Lower lobe of right lung (tissue), 2 donors: ENCODE measurements at regions not wholly inside any gene's neighbourhood (a gene's known extent, or its start where the extent isn't known, plus 50 kb on each side); places are given as distances from the start of the nearest gene placed in this dataset.
A peak's percentile ranks its signal among the peaks of the same experiment; 100 is the strongest.

Source experiments
- ATAC-seq, 2 donors: fragments of 200-7000 bp; cut with Tn5 transposase; one replicate each; pipeline ENCODE4 v1.9.1; 2020 to 2022; ENCODE audit warnings: mild to moderate bottlenecking in 2 of 2, moderate library complexity in 2 of 2
- DNase-seq: peaks from one replicate; pipeline ENCODE4 v3.0.0-alpha.2; 2020
- H3K27ac ChIP-seq: fragments of 200-600 bp; one replicate; pipeline ENCODE4 v1.8.0; 2022
- H3K27me3 ChIP-seq: fragments of 200-600 bp; one replicate; pipeline ENCODE4 v1.8.0; 2022; ENCODE audit warnings: low read depth
- H3K36me3 ChIP-seq: fragments of 200-600 bp; one replicate; pipeline ENCODE4 v1.8.0; 2022; ENCODE audit warnings: mild to moderate bottlenecking
- H3K4me1 ChIP-seq: fragments of 200-600 bp; one replicate; pipeline ENCODE4 v1.8.0; 2022
- H3K4me3 ChIP-seq: fragments of 200-600 bp; one replicate; pipeline ENCODE4 v1.8.0; 2022; ENCODE audit warnings: mild to moderate bottlenecking
- H3K9me3 ChIP-seq: fragments of 200-600 bp; one replicate; pipeline ENCODE4 v1.8.0; 2022
- CTCF ChIP-seq: fragments of 200-600 bp; IDR thresholded peaks from one replicate; pipeline ENCODE4 v1.8.0; 2022; ENCODE audit warnings: antibody characterized with exemption, mild to moderate bottlenecking
- intact Hi-C: fragments of 100-400 bp; cut with DNase I; formaldehyde crosslinking; loops from one replicate; pipeline ENCODE4 v1.11.0; 2022
- donor health status: DM: no; HTN: yes; CAD: no; lungs with severe emphysema.

GRCh38 chr5:166486348-166486747, 1805.1 kb upstream of the WWC1 start:
- DNase-seq, result no peak
- intact Hi-C loops, result no loop called here
- Histone ChIP-seq H3K27ac (no peak overlapping the region), H3K9me3 (no peaks in the 10 kb centered on the region), H3K4me1 (no peaks in the 10 kb centered on the region), H3K4me3 (no peak overlapping the region), H3K36me3 (no peaks in the 10 kb centered on the region), H3K27me3 (no peaks in the 10 kb centered on the region)
- ATAC-seq, result no peak
- no peak for TF ChIP-seq CTCF

- H3K4me3 ChIP-seq, result no peak overlapping the region
- intact Hi-C loops, result no loop called here
- DNase-seq (no peak), ATAC-seq (no peak)
- TF ChIP-seq CTCF, result no peak
- no peaks in the 10 kb centered on the region for H3K36me3 ChIP-seq
- H3K27ac ChIP-seq, result no peak overlapping the region
- no peaks in the 10 kb centered on the region for H3K4me1 ChIP-seq
- no peaks in the 10 kb centered on the region for H3K27me3 ChIP-seq
- no peaks in the 10 kb centered on the region for H3K9me3 ChIP-seq
Measured at GRCh38 chr5:166488560-166488959, 1802.9 kb upstream of the WWC1 start.

- intact Hi-C loops, result no loop called here
- no peaks in the 10 kb centered on the region for H3K4me1 ChIP-seq
- TF ChIP-seq CTCF, result no peak
Measured at GRCh38 chr5:166493040-166493439, 1798.4 kb upstream of the WWC1 start.

GRCh38 chr5:166493612-166494011, 1797.8 kb upstream of the WWC1 start:
- DNase-seq (no peak), ATAC-seq (peak in 1 of 2 donors; percentile 47)
- intact Hi-C loops, result no loop called here
- H3K36me3 ChIP-seq, result no peaks in the 10 kb centered on the region
- no peaks in the 10 kb centered on the region for H3K27me3 ChIP-seq
- H3K4me1 ChIP-seq, result no peaks in the 10 kb centered on the region
- H3K4me3 ChIP-seq, result no peak overlapping the region
- TF ChIP-seq CTCF, result no peak
- no peaks in the 10 kb centered on the region for H3K9me3 ChIP-seq
- H3K27ac ChIP-seq, result no peak overlapping the region

More at GRCh38 chr5:166493040-166493439, 1798.4 kb upstream of the WWC1 start:
- H3K36me3 ChIP-seq, result no peaks in the 10 kb centered on the region
- ATAC-seq (no peak), DNase-seq (no peak)
- no peak overlapping the region for H3K4me3 ChIP-seq
- no peaks in the 10 kb centered on the region for H3K27me3 ChIP-seq
- no peaks in the 10 kb centered on the region for H3K9me3 ChIP-seq
- no peak overlapping the region for H3K27ac ChIP-seq

GRCh38 chr5:166497496-166498104, 1793.8 kb upstream of the WWC1 start:
- Histone ChIP-seq H3K4me1 (no peaks in the 10 kb centered on the region), H3K9me3 (no peaks in the 10 kb centered on the region), H3K36me3 (no peaks in the 10 kb centered on the region), H3K4me3 (no peak overlapping the region), H3K27ac (no peak overlapping the region), H3K27me3 (no peaks in the 10 kb centered on the region)
- no peak for TF ChIP-seq CTCF
- ATAC-seq (no peak), DNase-seq (no peak)
- intact Hi-C loops, result no loop called here
